ENCODE measurements at regions not wholly inside any gene's neighbourhood (a gene's known extent, or its start where the extent isn't known, plus 50 kb on each side); places are given as distances from the start of the nearest gene placed in this dataset.

GRCh38 chr7:156515911-156516790 lies 124.4 kb upstream of the RNF32 start (continued):
- TF ChIP-seq HMGXB3 (CRISPR knock-in tag; IDR thresholded peaks at IDR 0.05; ENCODE audit: borderline replicate concordance), result no peak
- TF ChIP-seq IRF1 (CRISPR knock-in tag; IDR thresholded peaks at IDR 0.05; ENCODE audit: low read depth), result no peak
- 0 out of 2 replicates have a peak, but pooled peaks have one; percentile 28 for TF ChIP-seq KLF6 (CRISPR knock-in tag; IDR thresholded peaks at IDR 0.05)
- no peak; the same call in 1 of the 2 replicates for TF ChIP-seq HOXA7 (CRISPR knock-in tag; IDR thresholded peaks at IDR 0.05)
- peak; percentile 79; the same call in 1 of the 2 replicates for TF ChIP-seq FOXK1 (CRISPR knock-in tag; IDR thresholded peaks at IDR 0.05; ENCODE audit: borderline replicate concordance, low read depth)
- no peak for TF ChIP-seq ARID2 (CRISPR knock-in tag; IDR thresholded peaks at IDR 0.05; ENCODE audit: borderline replicate concordance)
- no peak for TF ChIP-seq ZNF576 (CRISPR knock-in tag; IDR thresholded peaks at IDR 0.05)
- TF ChIP-seq CCDC6 (CRISPR knock-in tag; IDR thresholded peaks at IDR 0.05), result no peak
- TF ChIP-seq ZNF567 (CRISPR knock-in tag; IDR thresholded peaks at IDR 0.05; ENCODE audit: borderline replicate concordance), result no peak

Measured in HepG2 (cell line).